DMS53 treated with DMSO at 0.1 percent for 48 hours (cell line): ENCODE measurements at regions not wholly inside any gene's neighbourhood (a gene's known extent, or its start where the extent isn't known, plus 50 kb on each side); places are given as distances from the start of the nearest gene placed in this dataset.
"Not testable (repeated sequence)": the region's sequence is repeated elsewhere in the genome, so short reads cannot be mapped to it uniquely, and the experiment has no call there.

ENCODE experiments used
- DNase-seq: peaks from one replicate; lab custom pipeline; 2025; ENCODE audit not compliant: unreplicated experiment; lab: John Stamatoyannopoulos, UW

DNA sequence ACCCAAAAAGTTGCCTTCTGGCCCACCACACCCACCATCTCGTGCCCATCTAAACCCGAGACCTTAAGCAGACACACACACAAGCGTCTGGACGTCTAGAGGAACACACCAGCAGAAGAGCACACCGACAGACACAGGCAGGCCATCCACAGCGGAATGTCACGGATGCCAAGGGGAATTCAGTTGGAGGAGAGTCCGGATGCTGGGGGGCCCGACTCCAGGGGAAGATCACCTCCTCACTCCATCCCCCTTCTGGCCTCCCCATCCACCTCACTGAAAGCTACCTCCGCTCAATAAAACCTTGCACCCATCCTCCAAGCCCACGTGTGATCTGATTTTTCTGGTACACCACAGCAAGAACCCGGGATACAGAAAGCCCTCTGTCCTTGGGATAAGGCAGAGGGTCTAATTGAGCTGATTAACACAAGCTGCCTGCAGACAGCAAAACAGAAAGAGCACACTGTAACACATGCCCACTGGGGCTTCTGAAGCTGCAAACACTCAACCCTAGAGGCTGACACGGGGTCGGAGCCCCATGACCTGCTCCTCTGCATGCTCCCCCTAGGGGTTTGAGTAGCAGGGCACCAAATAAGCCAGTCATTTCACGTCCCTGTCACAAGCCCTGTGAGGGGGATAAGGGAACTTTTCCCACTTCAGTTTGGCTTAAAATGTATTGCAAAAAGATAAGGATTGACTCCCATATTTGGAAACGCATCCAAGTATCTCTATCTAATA, 339.6 kb upstream of the PCDH10 start:
- DNase-seq, result no peak

DNA sequence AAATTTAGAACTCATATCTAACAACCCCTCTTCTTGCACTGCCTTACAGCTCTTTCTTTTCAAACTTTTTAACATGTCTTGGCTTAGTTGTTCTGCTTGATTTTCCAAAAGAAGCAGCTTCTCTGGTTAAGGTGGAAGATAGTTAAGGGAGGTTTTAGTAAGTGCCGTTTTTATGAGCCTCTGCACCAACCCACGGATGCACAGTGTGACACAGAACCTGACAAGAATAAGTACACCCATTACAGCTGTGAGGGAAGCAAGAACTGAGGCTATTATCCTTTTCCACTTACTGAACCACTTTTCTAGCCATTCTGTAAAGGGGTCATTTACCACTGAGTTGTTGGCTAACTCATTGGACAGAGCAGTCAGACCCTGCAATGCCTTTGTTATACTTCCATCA, 336.0 kb upstream of the PCDH10 start:
- not testable (repeated sequence) for DNase-seq

GRCh38 chr4:132818091-132818490, 331.0 kb upstream of the PCDH10 start:
- DNase-seq, result no peak

DNA sequence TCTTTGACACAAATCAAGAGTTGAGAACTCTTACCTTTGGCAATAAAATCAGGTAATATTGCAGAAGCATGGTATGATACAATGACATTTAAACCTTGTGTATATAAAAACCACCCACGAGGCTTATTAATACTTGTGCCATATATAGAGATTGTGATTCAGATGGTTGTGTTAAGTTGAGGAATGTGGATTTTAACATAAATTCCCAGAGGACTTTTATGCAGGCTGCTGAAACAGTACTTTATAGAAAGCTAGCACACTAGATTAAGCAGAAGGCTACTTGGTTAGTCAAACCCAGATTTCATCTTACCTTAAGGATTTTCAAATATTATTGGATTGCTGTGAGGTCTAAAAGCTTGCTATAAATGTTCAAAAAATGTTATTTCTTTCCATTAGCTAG, 325.7 kb upstream of the PCDH10 start:
- DNase-seq, result no peak

DNA sequence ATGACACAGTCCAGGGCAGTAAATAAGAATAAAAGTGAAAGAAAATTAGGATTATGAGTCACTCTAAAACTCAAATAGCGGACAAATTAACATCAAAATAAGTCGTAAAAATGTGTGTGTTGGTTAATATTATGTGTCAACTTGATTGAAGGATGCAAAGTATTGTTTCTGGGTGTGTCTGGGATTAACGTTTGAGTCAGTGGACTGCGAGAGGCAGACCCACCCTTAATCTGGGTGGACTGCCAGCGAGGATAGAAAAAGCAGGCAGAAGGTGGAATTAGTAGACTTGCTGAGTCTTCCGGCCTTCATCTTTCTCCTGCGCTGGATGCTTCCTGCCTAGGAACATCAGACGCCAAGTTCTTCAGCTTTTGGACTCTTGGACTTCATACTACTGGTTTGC, 324.3 kb upstream of the PCDH10 start:
- no peak for DNase-seq

DNA sequence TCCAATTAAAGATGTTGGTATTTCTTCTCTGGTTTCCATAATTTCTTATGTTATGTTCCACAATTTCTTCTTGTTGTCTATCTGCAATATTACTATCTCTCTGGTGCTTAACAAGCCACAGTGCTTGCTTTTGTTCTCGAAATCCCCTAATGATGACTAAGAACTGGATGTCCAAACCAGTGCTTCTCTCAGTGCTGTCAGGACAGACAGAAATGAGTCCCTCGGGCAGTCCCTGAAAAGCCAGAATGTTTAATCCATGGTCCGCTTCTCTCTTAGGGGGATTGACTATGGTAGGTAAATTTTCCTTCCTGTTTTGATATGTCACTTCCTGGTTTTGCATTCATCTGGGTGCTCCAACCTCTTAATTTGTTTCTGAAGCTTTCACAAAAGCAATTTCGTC, 321.6 kb upstream of the PCDH10 start:
- no peak for DNase-seq

GRCh38 chr4:132838244-132838643, 310.9 kb upstream of the PCDH10 start:
- no peak for DNase-seq

GRCh38 chr4:132839070-132839469, 310.0 kb upstream of the PCDH10 start:
- no peak for DNase-seq

DNA sequence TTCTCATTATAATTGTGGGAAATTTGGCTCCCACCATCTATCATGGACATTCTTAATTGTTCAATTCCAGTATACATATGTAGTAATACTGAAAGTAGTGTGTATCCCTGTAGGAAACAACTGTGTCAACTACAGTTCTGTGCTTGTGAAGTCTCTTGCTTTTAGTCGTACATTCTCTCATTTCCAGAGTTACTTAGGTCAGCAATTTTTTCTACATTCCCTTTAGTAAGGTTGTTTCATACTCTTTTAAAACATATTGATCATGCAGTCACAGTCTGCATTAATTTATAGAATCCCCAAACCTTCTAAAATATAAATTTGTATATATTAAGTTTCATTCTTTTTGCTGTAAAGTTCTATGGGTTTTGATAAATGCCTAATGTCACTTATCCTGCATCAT, 289.2 kb upstream of the PCDH10 start:
- no peak for DNase-seq

DNA sequence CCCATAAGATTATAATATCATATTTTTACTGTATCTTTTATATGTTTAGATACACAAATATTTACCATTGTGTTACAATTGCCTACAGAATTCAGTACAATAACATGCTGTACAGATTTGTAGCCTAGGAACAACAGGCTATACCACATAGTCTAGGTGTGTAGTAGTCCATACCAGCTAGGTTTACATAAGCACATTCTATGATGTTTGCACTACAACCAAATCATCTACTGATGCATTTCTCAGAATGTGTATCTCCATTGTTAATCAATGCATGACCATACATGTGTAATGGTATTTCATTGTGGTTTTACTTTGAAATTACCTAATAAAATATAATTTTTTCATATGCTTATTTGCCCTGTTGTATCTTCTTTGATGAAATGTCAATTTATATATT, 288.1 kb upstream of the PCDH10 start:
- no peak for DNase-seq

- DNase-seq, result no peak
Observed at GRCh38 chr4:132863619-132864018, 285.5 kb upstream of the PCDH10 start.

GRCh38 chr4:132865458-132865857, 283.6 kb upstream of the PCDH10 start:
- no peak for DNase-seq

GRCh38 chr4:132865922-132866321, 283.2 kb upstream of the PCDH10 start:
- DNase-seq, result no peak

DNA sequence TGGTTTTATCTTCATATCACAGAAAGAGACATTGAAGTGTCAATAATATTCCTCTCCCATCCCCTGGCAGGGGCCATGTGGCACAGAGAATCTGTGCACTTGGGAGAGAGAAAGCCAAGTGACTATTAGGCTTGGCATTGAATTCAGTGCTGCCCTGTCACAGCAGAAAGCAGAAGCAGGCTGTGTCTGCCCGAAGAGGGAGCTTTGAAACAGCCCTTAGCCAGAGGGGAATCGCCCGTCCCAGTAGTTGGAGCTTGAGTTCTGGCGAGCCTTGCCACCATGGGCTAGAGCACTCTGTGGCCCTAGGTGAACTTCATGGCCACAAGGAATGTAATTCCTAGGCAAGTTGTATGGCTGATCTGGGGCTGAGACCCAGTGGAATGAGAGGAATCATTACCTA, 282.5 kb upstream of the PCDH10 start:
- DNase-seq, result no peak

DNA sequence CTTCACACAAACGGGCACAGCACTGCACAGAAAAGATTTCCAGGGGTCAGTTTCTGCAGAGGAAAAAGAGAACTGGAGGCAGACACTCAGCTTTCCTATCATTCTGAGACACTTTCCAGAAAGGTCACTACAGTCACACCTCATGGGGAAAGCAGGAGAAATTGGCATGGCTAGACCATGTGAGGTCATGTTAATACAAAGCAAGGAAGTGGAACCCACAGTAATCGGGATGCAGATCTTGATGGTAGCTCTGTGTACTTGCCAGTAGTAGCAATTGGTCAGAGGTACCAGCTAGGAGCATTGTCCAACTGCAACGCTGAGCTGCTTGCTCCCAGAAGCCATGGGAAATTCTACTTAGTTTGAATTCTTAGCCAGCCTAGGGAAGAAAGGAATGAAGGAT, 255.3 kb upstream of the PCDH10 start:
- DNase-seq, result no peak

- no peak for DNase-seq
Observed at GRCh38 chr4:132901224-132901623, 247.9 kb upstream of the PCDH10 start.

DNA sequence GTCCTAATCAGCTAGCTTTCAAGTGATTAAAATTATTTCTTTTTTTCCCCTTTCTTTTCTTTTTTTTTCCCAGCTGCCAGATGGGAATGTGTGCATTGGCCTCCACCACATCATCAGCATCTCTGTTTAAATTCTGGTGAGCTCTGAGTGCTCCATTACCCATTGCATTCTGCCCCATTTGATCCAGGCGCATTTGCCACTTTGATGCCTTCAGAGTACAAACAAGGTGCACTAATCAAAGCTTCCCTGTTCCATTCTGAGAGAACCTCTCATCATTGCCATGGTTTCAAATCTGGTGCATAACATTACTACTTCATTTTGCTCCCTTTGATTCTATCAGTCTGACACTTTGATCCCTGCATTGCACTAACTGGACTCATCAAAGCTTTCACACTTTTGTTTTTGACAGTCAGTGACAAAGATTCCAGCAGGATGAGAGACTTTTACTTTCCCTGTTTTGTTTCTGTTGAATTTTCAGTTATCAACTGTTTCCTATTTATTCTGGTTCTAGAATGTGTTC, 238.8 kb upstream of the PCDH10 start:
- DNase-seq, result no peak

GRCh38 chr4:132918096-132918495, 231.0 kb upstream of the PCDH10 start:
- DNase-seq, result no peak

DNA sequence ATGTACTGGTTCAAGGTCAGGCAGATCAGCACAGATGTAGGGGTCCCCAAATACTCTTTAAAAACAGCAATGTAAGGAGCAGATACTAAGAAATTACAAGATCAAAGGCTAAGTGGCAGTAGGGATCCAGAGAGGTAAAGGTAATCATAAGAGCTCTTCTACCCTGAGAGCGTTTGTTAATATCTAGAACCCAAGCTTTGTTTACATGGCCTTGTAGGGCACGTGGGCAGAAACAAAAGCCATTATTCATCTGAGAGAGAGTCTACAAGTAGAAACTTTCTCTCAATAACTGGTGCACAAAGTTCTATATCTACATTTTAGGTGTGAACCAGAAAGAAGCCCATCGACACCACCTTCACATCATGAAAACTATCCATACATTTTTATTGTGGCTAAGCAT, 225.6 kb upstream of the PCDH10 start:
- no peak for DNase-seq

GRCh38 chr4:132934911-132935310, 214.2 kb upstream of the PCDH10 start:
- no peak for DNase-seq

DNA sequence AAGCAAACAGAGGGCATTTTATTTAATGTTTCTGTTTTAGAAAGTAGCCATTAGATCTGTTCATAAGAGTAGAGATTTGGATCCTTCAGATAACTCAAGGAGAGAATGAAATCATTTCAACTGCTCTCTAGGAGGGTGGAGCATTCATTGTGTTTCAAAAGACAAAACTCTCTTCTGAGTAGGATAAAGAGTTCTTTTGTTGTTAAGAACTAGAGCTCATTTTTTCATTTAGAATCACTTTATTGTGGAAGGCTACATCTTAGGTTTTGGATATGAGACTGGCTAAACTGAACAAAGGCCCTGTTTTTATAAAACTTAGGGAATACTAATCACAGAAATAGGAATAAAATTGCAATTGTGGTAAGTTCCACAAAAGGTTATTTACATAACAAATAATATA, 193.9 kb upstream of the PCDH10 start:
- no peak for DNase-seq

DNA sequence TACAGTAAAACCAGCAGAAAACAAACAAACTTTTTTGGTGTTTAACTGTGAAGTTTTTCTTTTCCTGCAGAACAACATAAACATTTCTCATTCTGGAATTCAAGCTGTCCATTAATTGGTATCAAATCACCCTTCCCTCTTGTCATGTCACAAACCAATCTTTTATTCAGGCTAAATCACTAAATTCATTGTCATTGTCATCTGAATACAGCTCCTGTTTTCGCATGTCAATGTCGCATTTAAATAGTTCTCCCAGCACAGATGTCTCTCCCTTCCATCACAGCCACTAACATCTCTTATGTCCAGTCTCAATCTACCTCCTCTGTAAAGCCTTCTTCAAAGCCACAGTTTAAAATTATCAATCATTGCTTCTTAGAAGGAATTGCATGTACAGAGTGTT, 192.1 kb upstream of the PCDH10 start:
- DNase-seq, result no peak
